A673 (cell line): ENCODE measurements at regions not wholly inside any gene's neighbourhood (a gene's known extent, or its start where the extent isn't known, plus 50 kb on each side); places are given as distances from the start of the nearest gene placed in this dataset.

ENCODE experiments used
- CTCF ChIP-seq: fragments of 300-800, 200-600 bp; sonication (generic); conservative IDR thresholded peaks from 2 replicates; pipeline ENCODE4 v1.5.1; 2017; ENCODE audit warnings: low read depth, mild to moderate bottlenecking, antibody characterized with exemption, low read length, moderate library complexity, mixed read lengths
- EZH2 ChIP-seq: fragments of 200-600 bp; sonication (generic); IDR thresholded peaks from 2 replicates; pipeline ENCODE4 v1.6.1; 2017; ENCODE audit warnings: borderline replicate concordance, low read depth, mild to moderate bottlenecking, mixed read lengths, antibody characterized with exemption, low read length; ENCODE audit not compliant: poor library complexity, severe bottlenecking

DNA sequence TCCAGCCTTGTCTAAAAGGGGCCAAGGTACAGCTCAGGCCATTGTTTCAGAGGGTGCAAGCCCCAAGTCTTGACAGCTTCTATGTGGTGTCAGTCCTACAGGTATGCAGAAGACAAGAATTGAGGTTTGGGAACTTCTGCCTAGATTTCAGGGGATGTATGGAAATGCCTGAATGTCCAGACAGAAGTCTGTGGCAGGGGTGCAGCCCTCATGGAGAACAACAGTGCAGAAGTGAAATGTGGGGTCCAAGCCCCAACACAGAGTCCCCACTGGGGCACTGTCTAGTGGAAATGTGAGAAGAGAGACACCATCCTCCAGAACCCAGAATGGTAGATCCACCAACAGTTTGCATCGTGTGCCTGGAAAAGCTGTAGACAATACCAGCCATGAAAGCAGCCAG lies 400.3 kb upstream of the CAMK1G start:
- no peak for TF ChIP-seq CTCF
- TF ChIP-seq EZH2: no peak
